ENCODE measurements at regions not wholly inside any gene's neighbourhood (a gene's known extent, or its start where the extent isn't known, plus 50 kb on each side); places are given as distances from the start of the nearest gene placed in this dataset.

- Mint-ChIP-seq H3K27me3 (ENCODE audit: low read depth, unreplicated experiment) (peaks cover 3% of the 10 kb centered on the region), H3K36me3 (ENCODE audit: low read depth, unreplicated experiment) (no peaks in the 10 kb centered on the region), H3K9me3 (ENCODE audit: unreplicated experiment) (no peaks in the 10 kb centered on the region), H3K4me3 (ENCODE audit: unreplicated experiment) (no peak overlapping the region), H3K27ac (ENCODE audit: unreplicated experiment) (no peak overlapping the region), H3K4me1 (ENCODE audit: low read depth, unreplicated experiment) (peaks cover 4% of the 10 kb centered on the region)
- Histone ChIP-seq H3K79me2 (ENCODE audit: insufficient read depth, low read length) (no peaks in the 10 kb centered on the region), H4K20me1 (ENCODE audit: insufficient read depth, low read length) (no peaks in the 10 kb centered on the region), H3K27me3 (ENCODE audit: insufficient read depth, low read length) (no peaks in the 10 kb centered on the region), H3K36me3 (ENCODE audit: insufficient read depth, low read length) (no peaks in the 10 kb centered on the region), H3K9me3 (ENCODE audit: insufficient read depth, low read depth, low read length) (no peaks in the 10 kb centered on the region), H3K27ac (ENCODE audit: low read depth, low read length) (no peak overlapping the region), H3K4me1 (ENCODE audit: insufficient read depth, low read length) (no peaks in the 10 kb centered on the region), H2AFZ (ENCODE audit: low read depth, low read length) (no peak overlapping the region), H3K4me3 (ENCODE audit: insufficient read depth, low read depth, low read length) (no peak overlapping the region), H3K4me2 (ENCODE audit: low read length) (no peak overlapping the region), H3K9ac (ENCODE audit: low read length) (no peak overlapping the region)
- FAIRE-seq (no peak), DNase-seq (ENCODE audit: low read depth) (no peak)
- TF ChIP-seq CTCF (IDR thresholded peaks at IDR 0.05; ENCODE audit: insufficient read depth, low read depth, low read length) (no peak), EZH2 (IDR thresholded peaks at IDR 0.05; ENCODE audit: insufficient read depth, low read length) (no peak)
Observed at GRCh38 chr20:23135449-23136420, 49.6 kb upstream of the CD93 start.
